ENCODE measurements at regions not wholly inside any gene's neighbourhood (a gene's known extent, or its start where the extent isn't known, plus 50 kb on each side); places are given as distances from the start of the nearest gene placed in this dataset.

DNA sequence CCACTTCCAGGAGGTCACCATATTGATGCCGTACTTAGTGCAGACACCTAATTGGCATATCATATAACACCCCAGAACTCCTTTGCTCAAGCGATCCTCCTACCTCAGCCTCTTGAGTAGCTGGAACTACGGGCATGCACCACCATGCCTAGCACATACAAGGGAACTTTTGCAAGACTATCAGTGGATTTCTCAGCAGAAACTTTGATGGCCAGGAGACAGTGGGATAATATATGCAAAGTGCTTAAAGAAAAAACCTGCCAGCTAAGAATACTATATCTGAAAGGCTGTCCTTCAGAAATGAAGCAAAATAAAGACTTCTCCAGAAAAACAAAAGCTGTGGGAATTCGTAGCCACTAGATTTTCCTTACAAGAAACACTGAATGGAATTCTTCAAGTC is 387.1 kb downstream of the DHX35 start:
- H3K27ac ChIP-seq (ENCODE audit: insufficient read depth in 1 of 2, low read depth in 1 of 2, low read length in 2 of 2, poor library complexity in 1 of 2, severe bottlenecking in 2 of 2), result no peak overlapping the region
- no peaks in the 10 kb centered on the region for H3K4me1 ChIP-seq (ENCODE audit: control extremely low read depth in 1 of 4, control insufficient read depth in 4 of 4, insufficient read depth in 4 of 4, low read length in 3 of 4)
- no peaks in the 10 kb centered on the region for H3K36me3 ChIP-seq (ENCODE audit: control insufficient read depth in 4 of 4, insufficient read depth in 4 of 4, low read length in 3 of 4)
- POLR2A ChIA-PET, result no interaction called here
- WGBS (ENCODE audit: insufficient coverage), result 93% methylated on average over 3 of the region's 4 CpGs
- no peak overlapping the region for H3K4me3 ChIP-seq (ENCODE audit: control insufficient read depth in 1 of 7, extremely low read depth in 1 of 7, insufficient read depth in 4 of 7, low read depth in 2 of 7, low read length in 6 of 7)
- peaks cover 0 to 18% (median 7%) of the 10 kb centered on the region in 5 experiments for H3K9me3 ChIP-seq (ENCODE audit: control extremely low read depth in 1 of 5, control insufficient read depth in 4 of 5, insufficient read depth in 2 of 5, low read depth in 1 of 5, low read length in 4 of 5)
- CTCF ChIA-PET, result no interaction called here
- H3K27me3 ChIP-seq (replicated peaks in 2 of 5; ENCODE audit: control insufficient read depth in 4 of 5, insufficient read depth in 5 of 5, low read length in 4 of 5), result no peaks in the 10 kb centered on the region
- no peak for DNase-seq

- H3K4me1 ChIP-seq (ENCODE audit: control extremely low read depth in 1 of 4, control insufficient read depth in 4 of 4, insufficient read depth in 4 of 4, low read length in 3 of 4), result no peaks in the 10 kb centered on the region
- H3K36me3 ChIP-seq (ENCODE audit: control insufficient read depth in 4 of 4, insufficient read depth in 4 of 4, low read length in 3 of 4), result no peaks in the 10 kb centered on the region
- H3K27ac ChIP-seq (ENCODE audit: insufficient read depth in 1 of 2, low read depth in 1 of 2, low read length in 2 of 2, poor library complexity in 1 of 2, severe bottlenecking in 2 of 2), result no peak overlapping the region
- no peak overlapping the region for H3K4me3 ChIP-seq (ENCODE audit: control insufficient read depth in 1 of 7, extremely low read depth in 1 of 7, insufficient read depth in 4 of 7, low read depth in 2 of 7, low read length in 6 of 7)
- ChIA-PET CTCF (no interaction called here), POLR2A (no interaction called here)
- H3K9me3 ChIP-seq (ENCODE audit: control extremely low read depth in 1 of 5, control insufficient read depth in 4 of 5, insufficient read depth in 2 of 5, low read depth in 1 of 5, low read length in 4 of 5), result peaks cover 0 to 18% (median 7%) of the 10 kb centered on the region in 5 experiments
- DNase-seq, result no peak
- 97% methylated on average over 5 of the region's 5 CpGs for WGBS (ENCODE audit: insufficient coverage)
- H3K27me3 ChIP-seq (replicated peaks in 2 of 5; ENCODE audit: control insufficient read depth in 4 of 5, insufficient read depth in 5 of 5, low read length in 4 of 5), result no peaks in the 10 kb centered on the region
These were observed 385.5 kb downstream of the DHX35 start for GRCh38 chr20:39347626-39348025.

- Histone ChIP-seq H3K4me1 (ENCODE audit: control extremely low read depth in 1 of 4, control insufficient read depth in 4 of 4, insufficient read depth in 4 of 4, low read length in 3 of 4) (no peaks in the 10 kb centered on the region), H3K36me3 (ENCODE audit: control insufficient read depth in 4 of 4, insufficient read depth in 4 of 4, low read length in 3 of 4) (no peaks in the 10 kb centered on the region), H3K27ac (ENCODE audit: insufficient read depth in 1 of 2, low read depth in 1 of 2, low read length in 2 of 2, poor library complexity in 1 of 2, severe bottlenecking in 2 of 2) (no peak overlapping the region), H3K27me3 (replicated peaks in 2 of 5; ENCODE audit: control insufficient read depth in 4 of 5, insufficient read depth in 5 of 5, low read length in 4 of 5) (no peaks in the 10 kb centered on the region), H3K9me3 (ENCODE audit: control extremely low read depth in 1 of 5, control insufficient read depth in 4 of 5, insufficient read depth in 2 of 5, low read depth in 1 of 5, low read length in 4 of 5) (peaks cover 0 to 3% (median 0%) of the 10 kb centered on the region in 5 experiments), H3K4me3 (ENCODE audit: control insufficient read depth in 1 of 7, extremely low read depth in 1 of 7, insufficient read depth in 4 of 7, low read depth in 2 of 7, low read length in 6 of 7) (no peak overlapping the region)
- ChIA-PET POLR2A (no interaction called here), CTCF (no interaction called here)
- 100% methylated on average over 1 of the region's 1 CpG for WGBS (ENCODE audit: insufficient coverage)
- no peak for DNase-seq
These were observed 380.3 kb downstream of the DHX35 start for GRCh38 chr20:39342463-39342862.

DNA sequence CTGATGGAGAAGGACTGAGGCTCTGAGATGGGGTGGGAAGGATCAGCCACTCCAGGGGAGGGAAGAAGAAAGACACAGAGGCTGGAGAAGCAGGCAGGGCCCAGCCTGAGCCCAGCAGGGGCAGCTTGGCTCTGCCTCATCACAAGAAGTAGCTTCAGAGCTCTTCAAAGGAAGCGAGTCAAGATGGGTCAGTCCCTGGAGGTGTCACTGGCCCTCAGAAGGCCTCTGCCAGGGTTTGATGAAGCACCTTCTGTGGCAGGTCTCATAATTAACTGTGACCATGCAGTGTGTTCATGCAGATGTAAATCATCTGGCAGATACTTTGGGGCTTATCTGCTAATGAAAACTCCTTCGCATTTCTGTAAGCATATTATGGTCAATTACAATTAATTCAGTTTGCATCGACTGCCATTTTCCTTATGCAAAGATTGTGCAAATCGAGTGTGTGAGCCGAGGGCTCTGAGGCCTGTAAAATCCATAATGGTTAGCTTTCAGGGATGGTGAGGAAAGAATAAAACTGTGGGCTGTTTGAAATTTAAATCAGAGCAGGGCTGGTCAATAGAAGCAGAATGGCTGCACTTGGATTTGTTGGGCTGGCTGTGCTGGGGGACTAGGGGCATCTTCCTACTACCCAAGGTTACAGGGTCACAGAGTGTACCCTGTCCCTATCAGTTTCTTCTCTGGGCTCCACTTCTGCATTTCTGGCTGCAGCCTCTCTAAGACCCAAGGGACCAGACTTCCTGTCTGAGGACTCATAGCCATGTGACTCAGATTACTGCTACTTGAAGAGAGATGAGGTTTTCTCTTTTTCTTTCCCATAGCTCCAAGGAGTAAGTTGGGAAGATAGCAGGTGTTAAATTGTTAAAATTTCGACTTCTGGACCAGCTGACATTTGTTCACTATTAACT is 376.6 kb downstream of the DHX35 start:
- ChIA-PET CTCF (no interaction called here), POLR2A (interaction anchor here (0.6 kb wide), 1 partner anchor 1760 kb away, joined by 3 read pairs; no protein-coding TSS in a partner anchor)
- H3K36me3 ChIP-seq (ENCODE audit: control insufficient read depth in 4 of 4, insufficient read depth in 4 of 4, low read length in 3 of 4), result no peaks in the 10 kb centered on the region
- no peak overlapping the region for H3K4me3 ChIP-seq (ENCODE audit: control insufficient read depth in 1 of 7, extremely low read depth in 1 of 7, insufficient read depth in 4 of 7, low read depth in 2 of 7, low read length in 6 of 7)
- no peaks in the 10 kb centered on the region for H3K9me3 ChIP-seq (ENCODE audit: control extremely low read depth in 1 of 5, control insufficient read depth in 4 of 5, insufficient read depth in 2 of 5, low read depth in 1 of 5, low read length in 4 of 5)
- no peaks in the 10 kb centered on the region for H3K4me1 ChIP-seq (ENCODE audit: control extremely low read depth in 1 of 4, control insufficient read depth in 4 of 4, insufficient read depth in 4 of 4, low read length in 3 of 4)
- no peaks in the 10 kb centered on the region for H3K27me3 ChIP-seq (replicated peaks in 2 of 5; ENCODE audit: control insufficient read depth in 4 of 5, insufficient read depth in 5 of 5, low read length in 4 of 5)
- DNase-seq, result peak; percentile 1 to 6 (median 3)
- 33% methylated on average over 1 of the region's 6 CpGs for WGBS (ENCODE audit: insufficient coverage)
- H3K27ac ChIP-seq (ENCODE audit: insufficient read depth in 1 of 2, low read depth in 1 of 2, low read length in 2 of 2, poor library complexity in 1 of 2, severe bottlenecking in 2 of 2), result no peak overlapping the region

- 94% methylated on average over 2 of the region's 3 CpGs for WGBS (ENCODE audit: insufficient coverage)
- Histone ChIP-seq H3K27me3 (replicated peaks in 2 of 5; ENCODE audit: control insufficient read depth in 4 of 5, insufficient read depth in 5 of 5, low read length in 4 of 5) (no peaks in the 10 kb centered on the region), H3K27ac (ENCODE audit: insufficient read depth in 1 of 2, low read depth in 1 of 2, low read length in 2 of 2, poor library complexity in 1 of 2, severe bottlenecking in 2 of 2) (no peak overlapping the region), H3K9me3 (ENCODE audit: control extremely low read depth in 1 of 5, control insufficient read depth in 4 of 5, insufficient read depth in 2 of 5, low read depth in 1 of 5, low read length in 4 of 5) (no peaks in the 10 kb centered on the region), H3K4me1 (ENCODE audit: control extremely low read depth in 1 of 4, control insufficient read depth in 4 of 4, insufficient read depth in 4 of 4, low read length in 3 of 4) (no peaks in the 10 kb centered on the region), H3K4me3 (ENCODE audit: control insufficient read depth in 1 of 7, extremely low read depth in 1 of 7, insufficient read depth in 4 of 7, low read depth in 2 of 7, low read length in 6 of 7) (no peak overlapping the region), H3K36me3 (ENCODE audit: control insufficient read depth in 4 of 4, insufficient read depth in 4 of 4, low read length in 3 of 4) (no peaks in the 10 kb centered on the region)
- no peak for DNase-seq
- CTCF ChIA-PET, result no interaction called here
- POLR2A ChIA-PET, result no interaction called here
These were observed 371.1 kb downstream of the DHX35 start for GRCh38 chr20:39333211-39333610.

DNA sequence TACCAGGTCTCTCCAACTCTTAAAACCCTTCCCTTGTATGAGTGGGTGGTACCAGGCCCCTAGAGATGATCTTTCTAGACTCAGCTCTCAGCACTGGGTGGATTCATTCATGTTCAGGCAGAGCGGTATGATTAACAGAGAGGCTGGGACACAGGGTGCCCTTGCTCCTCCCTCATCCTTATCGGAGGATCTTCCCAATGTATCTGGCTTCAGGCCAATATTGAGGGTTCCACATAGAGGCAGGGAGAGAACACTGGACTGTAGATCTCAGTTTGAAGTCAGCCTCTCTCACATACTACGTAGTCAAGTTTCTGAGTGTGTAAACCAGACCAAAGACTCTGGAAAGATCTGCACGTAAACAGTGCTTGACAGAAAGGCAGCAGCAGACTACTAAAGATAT is 366.2 kb downstream of the DHX35 start:
- ChIA-PET POLR2A (no interaction called here), CTCF (no interaction called here)
- no peaks in the 10 kb centered on the region for H3K4me1 ChIP-seq (ENCODE audit: control extremely low read depth in 1 of 4, control insufficient read depth in 4 of 4, insufficient read depth in 4 of 4, low read length in 3 of 4)
- 75% methylated on average over 4 of the region's 4 CpGs for WGBS (ENCODE audit: insufficient coverage)
- no peaks in the 10 kb centered on the region for H3K9me3 ChIP-seq (ENCODE audit: control extremely low read depth in 1 of 5, control insufficient read depth in 4 of 5, insufficient read depth in 2 of 5, low read depth in 1 of 5, low read length in 4 of 5)
- no peak overlapping the region for H3K27ac ChIP-seq (ENCODE audit: insufficient read depth in 1 of 2, low read depth in 1 of 2, low read length in 2 of 2, poor library complexity in 1 of 2, severe bottlenecking in 2 of 2)
- no peaks in the 10 kb centered on the region for H3K27me3 ChIP-seq (replicated peaks in 2 of 5; ENCODE audit: control insufficient read depth in 4 of 5, insufficient read depth in 5 of 5, low read length in 4 of 5)
- no peak overlapping the region for H3K4me3 ChIP-seq (ENCODE audit: control insufficient read depth in 1 of 7, extremely low read depth in 1 of 7, insufficient read depth in 4 of 7, low read depth in 2 of 7, low read length in 6 of 7)
- DNase-seq, result no peak
- H3K36me3 ChIP-seq (ENCODE audit: control insufficient read depth in 4 of 4, insufficient read depth in 4 of 4, low read length in 3 of 4), result no peaks in the 10 kb centered on the region

GRCh38 chr20:39326050-39326449 is 363.9 kb downstream of the DHX35 start:
- 100% methylated on average over 1 of the region's 3 CpGs for WGBS (ENCODE audit: insufficient coverage)
- ChIA-PET CTCF (no interaction called here), POLR2A (no interaction called here)
- Histone ChIP-seq H3K27ac (ENCODE audit: insufficient read depth in 1 of 2, low read depth in 1 of 2, low read length in 2 of 2, poor library complexity in 1 of 2, severe bottlenecking in 2 of 2) (no peak overlapping the region), H3K4me3 (ENCODE audit: control insufficient read depth in 1 of 7, extremely low read depth in 1 of 7, insufficient read depth in 4 of 7, low read depth in 2 of 7, low read length in 6 of 7) (no peak overlapping the region), H3K9me3 (ENCODE audit: control extremely low read depth in 1 of 5, control insufficient read depth in 4 of 5, insufficient read depth in 2 of 5, low read depth in 1 of 5, low read length in 4 of 5) (no peaks in the 10 kb centered on the region), H3K36me3 (ENCODE audit: control insufficient read depth in 4 of 4, insufficient read depth in 4 of 4, low read length in 3 of 4) (no peaks in the 10 kb centered on the region), H3K27me3 (replicated peaks in 2 of 5; ENCODE audit: control insufficient read depth in 4 of 5, insufficient read depth in 5 of 5, low read length in 4 of 5) (no peaks in the 10 kb centered on the region), H3K4me1 (ENCODE audit: control extremely low read depth in 1 of 4, control insufficient read depth in 4 of 4, insufficient read depth in 4 of 4, low read length in 3 of 4) (no peaks in the 10 kb centered on the region)
- no peak for DNase-seq

Measured in common myeloid progenitor, CD34-positive (primary cell).